ENCODE measurements at regions not wholly inside any gene's neighbourhood (a gene's known extent, or its start where the extent isn't known, plus 50 kb on each side); places are given as distances from the start of the nearest gene placed in this dataset.

DNA sequence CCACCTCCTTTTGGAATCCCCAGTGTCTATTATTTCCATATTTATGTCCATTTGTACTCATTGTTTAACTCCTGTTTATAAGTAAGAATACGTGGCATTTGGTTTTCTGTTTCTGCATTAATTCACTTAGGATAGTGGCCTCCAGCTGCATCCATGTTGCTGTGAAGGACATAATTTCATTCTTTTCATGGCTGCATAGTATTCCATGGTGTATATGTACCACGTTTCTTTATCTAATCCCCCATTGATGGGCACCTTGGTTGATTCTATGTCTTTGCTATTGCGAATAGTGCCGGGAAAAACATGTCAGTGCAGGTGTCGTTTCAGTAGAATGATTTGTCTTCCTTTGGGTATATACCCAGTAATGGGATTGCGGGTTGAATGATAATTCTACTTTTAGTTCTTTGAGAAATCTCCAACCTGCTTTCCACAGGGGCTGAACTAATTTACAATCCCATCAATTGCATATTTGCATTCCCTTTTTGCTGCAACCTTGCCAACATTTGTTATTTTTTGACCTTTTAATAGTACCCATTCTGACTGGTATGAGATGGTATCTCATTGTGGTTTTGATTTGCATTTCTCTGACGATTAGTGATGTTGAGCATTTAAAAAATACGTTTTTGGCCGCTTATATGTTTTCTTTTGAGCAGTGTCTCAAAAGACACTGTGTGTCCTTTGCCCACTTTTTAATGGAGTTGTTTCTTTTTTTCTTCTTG is 373.2 kb upstream of the TNRC6C start:
- DNase-seq = no peak

DNA sequence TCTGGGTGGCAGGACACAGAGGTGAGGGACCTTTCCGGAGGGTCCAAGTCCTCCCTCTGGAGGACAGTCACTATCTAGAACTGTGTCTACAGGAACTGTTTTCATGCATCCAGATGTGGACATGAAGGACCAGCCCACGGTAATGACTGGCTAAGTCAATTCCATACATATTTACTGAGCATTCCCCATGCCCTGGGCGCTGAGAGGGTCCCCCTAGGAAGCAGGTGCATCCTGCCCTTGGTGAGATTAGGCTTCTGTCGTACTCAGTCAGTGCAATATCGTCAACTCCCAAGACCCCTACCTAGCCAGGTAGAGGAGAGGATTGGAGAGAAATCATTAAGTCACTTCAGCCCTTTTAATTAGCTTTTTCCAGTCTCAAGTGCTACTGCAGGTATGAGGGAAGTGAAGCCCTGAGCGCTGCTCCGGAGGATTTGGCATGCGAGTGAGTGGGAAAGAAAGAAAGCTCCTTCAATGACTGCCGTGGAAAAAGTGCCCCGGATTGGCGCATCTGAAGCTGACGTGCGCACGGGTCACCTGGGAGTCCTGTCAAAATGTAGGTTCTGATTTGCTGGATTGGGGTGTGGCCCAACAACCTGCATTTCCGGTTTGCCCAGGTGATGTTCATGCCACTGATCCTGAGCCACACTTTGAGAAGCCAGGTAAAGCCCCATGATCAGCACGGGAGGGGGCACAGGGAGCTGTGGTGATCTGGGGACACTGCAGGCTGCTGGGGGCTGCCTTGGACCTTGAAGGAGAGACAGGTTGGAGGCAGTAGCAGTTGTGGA is 367.4 kb upstream of the TNRC6C start:
- DNase-seq = no peak

DNA sequence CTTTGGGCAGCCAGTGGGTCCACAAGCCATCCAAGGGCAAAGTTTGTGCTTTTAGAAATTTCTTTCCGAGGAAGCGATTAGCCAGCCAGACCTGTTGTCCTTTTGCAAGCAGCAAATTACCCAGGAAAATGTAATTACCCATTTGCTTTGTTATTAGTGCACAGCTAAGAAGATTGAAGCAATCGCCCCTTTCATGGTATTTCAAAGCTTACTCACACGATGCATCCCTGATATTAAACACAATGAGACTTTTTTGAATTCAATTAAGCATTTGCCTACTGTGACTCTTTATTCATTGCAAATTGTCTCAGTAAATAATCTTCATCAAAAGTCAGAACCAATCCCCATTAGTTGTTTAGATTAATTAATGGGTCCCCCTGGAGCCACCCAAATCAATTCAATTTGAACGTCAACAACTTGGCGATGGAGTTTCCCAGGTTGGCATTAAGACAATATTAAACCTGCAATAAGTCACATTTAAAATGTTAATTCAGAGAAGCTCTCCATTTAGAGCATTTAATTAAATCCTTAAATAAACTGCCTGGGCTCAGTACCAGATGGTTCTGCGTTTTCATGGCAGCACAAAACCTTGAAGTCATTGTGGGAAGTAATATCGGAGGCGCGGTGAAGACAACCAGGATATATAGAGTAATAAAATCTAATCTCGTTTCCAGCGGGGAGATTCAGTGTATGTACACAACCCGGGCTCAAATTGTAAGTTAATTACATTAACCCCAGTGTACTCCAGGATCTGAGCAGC is 366.2 kb upstream of the TNRC6C start:
- no peak for DNase-seq

DNA sequence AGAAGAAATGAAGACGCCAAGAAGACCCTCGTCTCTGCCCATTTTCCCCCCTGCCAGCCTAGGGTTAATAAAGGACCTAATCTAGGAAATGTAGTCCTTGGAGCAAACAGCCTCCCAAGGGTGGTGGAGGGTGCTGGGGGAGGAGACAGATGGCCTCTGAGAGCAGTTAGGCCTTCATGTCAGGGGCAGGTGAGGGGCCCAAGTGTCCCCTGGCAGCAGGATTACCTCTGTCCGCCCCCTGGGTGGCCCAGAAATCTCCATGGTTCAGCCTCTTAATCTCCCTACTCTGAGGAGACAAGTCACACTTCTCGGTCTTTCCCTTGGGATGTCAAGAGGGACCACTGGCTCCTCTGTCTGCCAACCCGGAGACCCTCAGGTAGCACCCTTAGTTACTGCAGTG is 365.4 kb upstream of the TNRC6C start:
- no peak for DNase-seq

DNA sequence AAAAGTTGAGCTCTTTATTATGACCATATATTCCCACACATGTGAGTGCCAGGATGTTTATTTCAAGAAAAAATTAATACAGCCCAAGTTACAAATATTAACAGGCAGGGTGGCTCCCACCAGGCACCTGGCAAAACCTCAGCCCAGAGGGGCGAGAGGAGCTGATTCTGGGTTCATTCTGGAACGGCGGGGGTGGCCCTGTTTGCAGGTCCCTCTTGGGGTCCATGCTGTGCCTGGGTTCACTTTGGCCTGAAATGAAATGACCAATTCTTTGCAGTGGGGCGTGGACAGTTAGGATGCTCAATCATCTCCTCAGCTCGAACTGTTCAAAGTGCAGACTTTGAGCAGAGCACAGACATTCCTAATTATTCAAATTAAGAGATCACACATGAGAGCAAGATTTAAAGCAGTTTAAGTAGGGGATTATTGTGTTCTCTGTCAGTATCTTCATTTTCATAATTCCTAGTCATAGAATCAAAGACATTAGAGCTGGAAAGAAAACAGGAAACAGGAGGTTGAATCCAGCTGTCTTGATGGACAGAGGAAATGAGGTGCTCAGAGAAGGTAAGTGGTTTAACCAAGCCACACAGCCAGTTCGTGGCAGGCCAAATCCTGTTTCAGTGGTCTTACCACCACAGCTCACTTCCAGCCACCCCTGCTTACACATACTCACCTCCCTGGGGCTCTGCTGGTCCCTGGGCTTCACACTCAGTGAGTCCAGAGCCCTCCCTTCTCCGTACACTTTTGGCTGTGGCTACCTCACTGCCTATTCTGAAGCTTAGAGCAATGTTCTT is 363.9 kb upstream of the TNRC6C start:
- no peak for DNase-seq

DNA sequence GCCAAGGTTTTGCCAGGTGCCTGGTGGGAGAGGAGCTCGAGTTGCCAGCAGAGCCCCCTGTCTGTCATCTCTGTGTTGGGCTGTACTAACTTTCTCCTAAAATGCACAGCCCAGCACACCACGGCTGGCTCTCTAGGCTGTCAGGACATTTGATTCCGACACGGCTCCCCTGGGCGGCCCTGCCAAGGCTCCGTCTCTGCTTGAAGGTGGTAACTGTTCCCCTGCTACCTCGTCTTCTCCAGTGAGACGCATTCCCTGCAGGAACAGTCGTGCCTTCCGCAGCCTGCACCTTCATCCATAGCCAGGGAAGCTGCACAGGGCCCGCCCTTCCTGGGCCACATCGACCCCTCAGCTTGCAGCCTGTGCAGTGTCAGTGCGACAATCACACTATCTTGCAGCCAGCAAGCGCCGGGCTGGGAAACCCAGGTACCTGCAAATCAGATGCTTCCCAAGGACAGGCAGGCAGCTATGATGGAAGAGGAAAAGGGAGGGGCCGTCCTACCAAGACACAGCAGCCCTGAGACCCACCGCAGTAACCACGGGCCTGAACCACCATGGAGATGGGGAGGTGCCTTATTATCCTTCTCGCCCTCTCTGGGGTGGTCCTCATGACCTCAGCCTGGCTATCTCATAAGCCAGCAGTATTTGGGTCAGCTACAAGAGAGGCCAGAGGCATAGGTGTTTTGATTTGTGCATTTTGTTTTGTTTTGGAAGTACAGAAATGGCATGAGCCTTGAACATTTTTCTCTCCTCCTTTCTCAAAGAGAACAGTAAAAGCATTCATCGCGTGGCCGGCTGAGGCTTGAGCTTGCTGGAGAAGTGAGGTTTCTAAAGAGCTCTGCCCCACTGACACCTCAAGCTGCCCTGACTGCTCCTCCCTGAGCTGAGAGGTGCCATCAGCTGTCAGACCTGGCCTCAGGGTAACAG is 361.7 kb upstream of the TNRC6C start:
- DNase-seq = no peak

DNA sequence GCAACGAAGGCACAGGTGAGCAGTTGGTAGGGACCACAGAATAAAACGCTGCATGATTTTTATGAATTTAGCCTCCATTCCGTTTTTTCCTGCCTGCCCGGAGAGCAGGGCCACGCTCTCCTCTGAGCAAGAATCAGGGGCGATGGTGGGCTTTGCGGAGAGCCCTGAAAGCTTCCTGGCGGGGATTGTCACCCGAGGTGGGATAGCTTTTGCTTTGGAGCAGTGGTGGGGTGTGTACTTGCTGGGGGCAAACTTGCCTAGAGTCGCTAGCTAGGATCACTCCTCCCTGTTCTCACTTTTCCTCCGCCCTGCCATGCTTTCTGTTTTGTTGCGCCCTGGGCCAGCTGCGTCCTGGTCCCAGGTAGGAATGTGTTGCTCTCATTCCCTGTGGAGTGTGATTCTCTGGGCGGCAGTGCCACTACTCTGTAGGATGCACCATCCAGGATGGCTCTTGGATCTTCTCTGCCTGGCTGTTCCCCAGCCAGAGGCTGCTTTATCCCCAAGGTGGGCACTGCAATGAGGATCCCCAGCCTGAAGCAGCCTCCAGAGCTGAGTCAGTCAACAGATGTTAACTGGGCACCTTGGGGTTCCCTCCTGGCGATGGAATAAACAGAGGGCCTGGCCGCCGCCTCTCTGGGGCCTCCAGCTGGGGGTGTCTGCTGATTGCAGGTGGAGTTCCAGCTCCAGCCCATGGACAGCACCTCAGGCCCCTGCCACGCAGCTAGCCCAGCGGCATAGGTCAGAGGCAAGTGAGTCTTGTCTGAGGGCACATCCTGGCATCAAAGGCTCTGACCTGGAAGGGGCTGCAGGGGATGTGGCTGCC is 360.9 kb upstream of the TNRC6C start:
- no peak for DNase-seq

DNA sequence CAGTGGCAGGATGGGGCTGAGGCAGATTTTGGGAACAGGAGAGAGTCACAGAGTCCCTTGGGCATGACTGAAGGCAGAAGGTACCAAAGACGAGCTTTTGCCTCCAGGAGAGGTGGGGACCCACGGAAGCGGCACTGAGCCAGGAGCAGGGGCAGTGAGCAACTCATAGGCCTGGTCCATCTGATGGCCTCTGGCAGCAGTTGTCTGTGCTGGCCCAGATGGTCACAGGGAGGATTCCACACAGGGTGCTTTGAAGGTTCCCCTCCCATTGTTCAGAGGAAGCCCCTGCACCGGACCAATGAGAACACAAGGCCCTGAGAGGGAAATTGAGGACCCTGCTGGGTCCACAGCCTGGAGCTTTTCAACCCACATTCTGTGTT is 360.3 kb upstream of the TNRC6C start:
- no peak for DNase-seq

DNA sequence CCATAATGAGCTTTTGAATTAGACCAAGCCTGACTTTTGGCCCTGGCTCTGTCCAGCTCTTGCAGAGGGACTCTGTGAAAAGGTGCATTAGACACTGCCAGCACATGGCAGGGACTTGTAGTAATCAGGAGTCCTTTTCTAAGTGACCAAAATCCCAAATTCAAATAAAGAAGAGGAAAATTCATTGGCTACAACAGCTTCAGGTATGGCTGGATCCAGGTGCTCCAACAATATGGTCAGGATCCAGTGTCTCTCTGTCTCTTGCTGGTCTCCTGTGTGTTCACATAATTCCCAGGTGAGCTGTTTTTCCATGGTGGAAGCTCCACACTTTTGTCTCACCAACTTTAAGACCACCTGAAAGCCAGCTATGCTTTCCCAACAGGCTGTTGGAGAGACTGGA is 358.8 kb upstream of the TNRC6C start:
- DNase-seq = no peak

DNA sequence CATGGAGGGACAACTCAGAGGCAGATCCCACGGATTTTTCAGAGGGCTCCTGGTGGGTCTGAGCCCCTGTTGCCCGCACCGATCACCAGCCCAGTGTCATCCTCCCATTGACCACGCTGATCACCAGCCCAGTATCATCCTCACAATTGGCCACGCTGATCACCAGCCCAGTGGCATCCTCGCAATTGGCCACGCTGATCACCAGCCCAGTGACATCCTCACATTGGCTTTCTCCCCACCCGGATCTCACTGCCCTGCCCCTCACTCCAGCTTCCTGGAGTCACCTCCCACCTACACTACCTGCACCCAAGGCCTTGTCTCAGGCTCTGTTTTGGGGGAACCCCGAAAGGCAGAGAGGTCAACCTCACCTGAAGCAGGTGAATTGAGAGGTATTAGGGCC is 358.2 kb upstream of the TNRC6C start:
- no peak for DNase-seq

DNA sequence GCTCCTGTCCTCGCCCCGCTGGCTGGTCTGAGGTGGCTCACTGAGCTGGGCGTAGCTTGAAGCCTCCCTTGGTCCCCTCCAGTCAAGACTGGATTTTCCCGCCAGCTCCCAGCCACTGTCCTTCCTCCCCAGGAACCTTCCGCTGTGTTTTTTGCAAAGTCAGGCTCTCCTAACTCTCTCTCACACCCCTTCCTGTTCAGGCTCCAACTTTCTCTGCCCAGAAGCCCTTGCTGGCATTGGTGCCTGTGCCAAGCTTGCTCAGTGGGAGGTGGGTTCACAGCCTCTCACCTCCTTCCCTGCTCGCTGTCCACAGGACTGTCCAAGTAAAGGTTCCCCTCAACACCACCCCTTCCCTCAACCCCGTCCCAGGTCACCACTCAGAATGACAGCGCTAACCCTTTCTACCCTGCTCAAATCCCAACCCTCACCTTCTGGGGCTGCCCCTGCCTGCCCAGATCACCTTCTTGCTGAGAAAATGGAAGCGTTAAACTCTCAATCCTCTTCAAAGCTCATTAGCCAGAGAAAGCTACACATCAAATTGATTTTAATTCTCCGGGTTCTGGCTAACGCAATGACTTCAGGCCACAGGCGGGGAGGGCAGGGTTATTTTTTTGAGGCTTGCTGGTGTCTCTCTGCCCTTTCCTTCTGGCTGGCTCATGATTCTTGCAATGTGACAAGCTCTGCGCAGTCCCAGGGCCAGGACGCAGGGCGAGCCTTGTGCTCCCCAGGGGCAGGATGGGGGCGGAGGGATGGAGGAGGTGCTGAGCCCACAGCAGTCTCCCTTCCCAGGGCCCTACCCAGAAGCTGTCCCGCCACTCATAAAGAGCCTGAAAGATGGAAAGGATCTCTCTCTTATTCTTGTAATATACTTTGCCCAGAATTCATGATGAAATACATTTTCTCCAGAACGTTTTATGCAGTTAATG is 357.2 kb upstream of the TNRC6C start:
- no peak for DNase-seq

DNA sequence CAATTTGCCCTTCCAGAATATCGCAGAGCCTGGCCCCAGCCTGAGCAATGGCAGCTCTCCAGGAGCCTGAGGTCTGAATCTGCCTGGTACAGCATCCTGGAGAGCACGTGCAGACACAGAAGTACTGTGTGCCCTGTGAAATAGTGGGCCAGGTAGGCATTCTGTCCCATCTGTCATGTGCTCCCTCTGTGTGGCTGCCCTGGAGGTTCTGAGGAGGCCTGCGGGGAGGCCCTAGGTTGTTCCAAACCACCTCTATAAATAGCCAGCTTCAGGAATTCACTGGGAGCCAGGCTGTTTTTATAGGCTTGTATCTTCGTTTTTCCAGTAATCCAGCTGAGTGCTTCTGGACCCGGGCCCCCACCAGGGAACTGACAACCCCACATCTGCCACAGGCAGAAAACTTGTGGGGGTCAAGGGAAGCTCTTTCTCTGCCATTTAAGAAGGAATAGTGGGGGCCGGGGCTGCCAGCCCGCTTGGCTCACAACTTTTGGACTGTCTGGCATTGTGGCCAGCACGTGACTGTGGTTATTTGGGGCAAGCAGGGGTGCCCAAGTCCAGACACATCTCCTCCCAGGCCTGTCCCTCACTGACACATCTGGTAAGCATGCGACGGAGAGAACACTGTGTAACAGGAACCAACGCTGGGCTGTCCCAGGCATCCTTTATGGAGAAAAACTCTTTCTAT is 356.3 kb upstream of the TNRC6C start:
- DNase-seq = no peak

DNA sequence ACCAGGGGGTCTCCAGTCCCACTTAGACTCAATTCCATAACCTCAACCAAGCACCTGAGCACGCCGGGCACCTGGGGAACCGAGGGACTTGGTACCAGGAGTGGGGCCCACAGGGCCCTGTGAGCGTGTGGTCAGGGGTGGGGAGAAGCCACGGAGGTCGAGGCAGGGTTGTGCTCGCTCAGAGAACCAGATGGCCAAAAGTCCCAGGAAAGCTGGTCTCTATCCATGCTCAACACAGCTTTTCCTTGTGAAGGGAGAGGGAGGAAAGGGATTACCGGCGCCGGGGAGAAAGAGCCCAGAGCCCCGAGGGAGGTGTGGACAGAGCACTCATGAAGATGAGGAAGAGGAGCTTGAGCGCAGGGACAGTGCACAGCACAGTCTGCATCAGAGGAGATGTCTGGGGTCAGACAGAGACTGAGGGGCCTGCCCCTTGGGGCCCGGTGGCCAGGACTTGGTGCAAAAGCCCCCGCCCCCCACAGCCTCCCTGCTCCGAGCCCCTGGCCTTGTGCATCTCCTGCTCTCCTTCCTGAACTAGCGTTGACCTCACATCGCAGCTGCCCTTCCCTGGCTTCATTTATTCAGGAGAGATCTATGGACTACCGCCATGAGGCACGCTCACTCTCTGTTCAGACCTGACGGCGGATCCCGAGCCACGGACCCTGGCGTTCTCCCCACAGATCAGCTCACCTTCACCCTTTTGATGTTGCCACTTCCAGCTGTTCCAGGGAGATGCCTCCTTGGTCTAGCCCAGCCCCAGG is 355.4 kb upstream of the TNRC6C start:
- no peak for DNase-seq

DNA sequence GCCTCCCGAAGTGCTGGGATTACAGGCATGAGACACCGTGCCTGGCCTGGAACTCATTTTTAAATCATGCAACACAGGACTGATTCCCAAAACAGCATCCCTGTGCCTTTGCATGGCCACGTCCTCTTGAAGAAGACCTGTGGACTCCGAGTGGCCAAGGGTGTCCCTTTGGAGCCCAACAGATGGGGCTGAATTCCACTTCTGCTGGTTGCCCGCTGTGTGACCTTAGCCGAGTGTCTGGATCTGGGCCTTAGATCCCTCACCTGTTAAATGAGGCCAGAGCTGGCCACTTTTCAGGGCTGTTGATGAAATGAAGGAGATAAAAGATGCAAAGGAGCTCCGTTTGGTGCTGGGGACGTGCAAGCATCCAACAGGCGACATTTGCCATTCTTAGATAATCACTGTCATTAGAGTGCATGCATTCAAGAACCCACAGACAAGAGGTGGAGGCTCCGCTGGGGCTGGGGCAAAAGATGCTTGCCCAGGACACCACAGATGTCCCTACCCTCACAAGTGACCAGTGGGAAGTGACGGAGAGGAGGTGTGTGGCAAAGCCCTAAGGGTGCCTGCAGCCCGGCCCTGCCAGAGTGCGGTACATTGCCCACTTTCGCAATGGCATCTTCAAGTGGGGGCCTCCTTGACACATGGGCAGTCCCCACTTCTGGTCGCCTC is 354.1 kb upstream of the TNRC6C start:
- no peak for DNase-seq

DNA sequence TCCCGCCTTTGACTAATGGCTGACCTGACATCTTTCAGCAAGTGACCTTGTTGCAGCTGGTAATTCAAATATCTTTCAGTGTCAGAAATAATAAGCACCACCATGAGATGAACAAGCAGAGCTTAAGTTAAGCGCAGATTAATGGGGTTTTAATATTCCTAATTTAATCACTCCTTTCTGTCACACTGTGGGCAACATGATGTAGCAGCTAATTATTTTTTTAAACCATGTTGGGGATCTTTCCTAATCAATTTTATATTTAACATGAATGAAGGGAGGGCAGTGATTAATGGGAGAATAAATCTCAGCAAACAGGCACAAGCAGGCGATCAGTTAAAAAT is 353.6 kb upstream of the TNRC6C start:
- no peak for DNase-seq

DNA sequence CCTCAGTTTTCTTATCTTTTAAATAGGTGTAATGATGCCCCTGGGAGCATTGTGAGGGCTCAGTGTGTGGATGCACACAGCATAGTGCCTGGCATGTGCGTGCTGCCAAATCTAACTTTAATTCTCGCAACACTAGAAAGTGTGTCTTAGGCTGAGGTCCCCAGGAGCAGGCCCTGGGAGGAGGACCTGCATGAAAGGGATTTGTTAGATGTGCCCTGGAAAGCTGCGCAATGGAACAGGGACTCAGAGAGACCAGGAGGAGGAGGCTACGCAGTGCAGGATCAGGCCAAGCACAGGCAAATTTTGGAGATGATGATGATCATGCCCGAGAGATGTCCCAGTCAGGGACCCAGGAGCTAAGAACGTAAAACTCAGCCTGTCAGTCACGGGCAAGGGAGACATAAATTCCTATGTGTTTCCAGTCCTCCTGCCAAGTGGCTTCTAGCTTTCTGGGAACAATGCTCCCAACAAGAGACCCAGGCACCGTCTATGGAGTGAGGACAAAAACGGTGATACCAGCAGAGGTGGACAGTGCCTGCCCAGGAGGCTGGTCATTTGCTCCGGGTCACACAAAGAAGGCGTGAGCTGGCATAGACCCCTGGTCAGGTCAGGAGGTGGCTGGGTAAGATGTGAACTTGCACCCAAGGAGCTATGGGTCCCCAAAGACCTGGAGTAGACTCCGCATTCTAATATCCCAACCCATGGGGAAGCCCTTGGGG is 352.2 kb upstream of the TNRC6C start:
- no peak for DNase-seq

DNA sequence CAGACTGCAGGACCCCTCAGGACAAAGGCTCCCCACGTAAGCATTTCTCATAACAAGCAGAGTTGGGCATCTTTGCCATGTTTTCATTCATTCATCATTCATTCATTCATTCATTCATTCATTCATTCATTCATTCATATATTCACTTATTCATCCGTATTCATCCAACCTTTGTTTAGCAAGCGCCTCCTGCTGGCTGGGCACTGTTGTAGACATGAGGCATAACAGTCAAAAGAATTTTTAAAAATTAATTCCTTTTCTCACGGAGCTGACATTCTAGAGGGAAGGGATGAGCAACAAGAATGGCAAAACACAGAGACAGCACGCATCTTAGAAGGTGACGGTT is 351.7 kb upstream of the TNRC6C start:
- DNase-seq = no peak

Data from stimulated activated naive CD4-positive, alpha-beta T cell (primary cell).